Activated CD8-positive, alpha-beta memory T cell treated with anti-CD3 and anti-CD28 coated beads for 24 hours (primary cell): ENCODE measurements at regions not wholly inside any gene's neighbourhood (a gene's known extent, or its start where the extent isn't known, plus 50 kb on each side); places are given as distances from the start of the nearest gene placed in this dataset.

Experiments used
- DNase-seq: peaks from one replicate; pipeline ENCODE4 v3.0.0-alpha.2; 2020

GRCh38 chr5:8332666-8333445 is 463.9 kb downstream of the MTRR start:
- DNase-seq: no peak

DNA sequence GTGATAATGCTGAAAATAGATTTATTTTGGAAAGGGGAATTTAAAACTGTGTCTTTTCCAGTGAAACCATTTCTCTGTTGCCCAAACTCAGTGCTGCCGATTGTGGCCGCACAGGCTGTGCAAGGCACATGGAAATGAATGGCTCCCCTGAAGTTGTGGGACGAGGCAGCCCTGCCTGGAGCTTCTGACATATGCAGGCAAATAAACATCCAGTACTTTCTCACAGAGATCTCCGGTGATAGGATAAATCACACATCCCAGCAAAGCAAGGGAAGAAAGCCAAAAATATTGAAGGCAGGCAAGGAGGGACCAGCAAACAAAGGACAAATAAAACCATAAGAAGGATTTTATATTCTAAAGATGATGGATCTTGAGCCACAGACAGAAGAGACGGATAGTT is 464.5 kb downstream of the MTRR start:
- DNase-seq: no peak

- DNase-seq: no peak
Measured at GRCh38 chr5:8333977-8334376, 465.0 kb downstream of the MTRR start.

- no peak for DNase-seq
Measured at GRCh38 chr5:8340261-8340660, 471.3 kb downstream of the MTRR start.

DNA sequence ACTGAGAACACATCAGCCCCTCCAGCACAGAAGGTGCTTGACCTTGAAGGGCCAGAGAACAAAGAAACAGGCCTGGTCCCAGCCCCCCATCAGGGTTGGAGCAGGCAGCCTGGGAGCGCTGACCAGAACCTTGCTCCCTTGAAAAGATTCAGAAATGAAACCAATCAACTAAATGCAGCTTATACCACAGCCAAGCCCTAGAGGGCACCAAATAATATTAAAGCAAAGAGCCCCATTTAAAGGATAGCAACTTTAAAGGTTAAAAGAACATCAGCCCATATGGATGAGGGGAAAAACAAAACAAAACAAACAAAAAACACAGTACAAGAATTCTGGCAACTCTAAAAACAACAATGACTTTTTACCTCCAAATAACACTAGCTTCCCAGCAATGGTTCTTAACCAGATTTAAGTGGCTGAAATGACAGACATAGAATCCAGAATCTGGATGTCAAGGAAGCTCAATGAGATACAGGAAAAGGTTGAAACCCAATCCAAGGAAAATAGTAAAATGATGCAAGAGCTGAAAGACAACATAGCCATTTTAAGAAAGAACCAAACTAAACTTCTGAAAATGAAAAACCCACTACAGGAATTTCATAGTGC is 471.9 kb downstream of the MTRR start:
- DNase-seq: no peak

DNA sequence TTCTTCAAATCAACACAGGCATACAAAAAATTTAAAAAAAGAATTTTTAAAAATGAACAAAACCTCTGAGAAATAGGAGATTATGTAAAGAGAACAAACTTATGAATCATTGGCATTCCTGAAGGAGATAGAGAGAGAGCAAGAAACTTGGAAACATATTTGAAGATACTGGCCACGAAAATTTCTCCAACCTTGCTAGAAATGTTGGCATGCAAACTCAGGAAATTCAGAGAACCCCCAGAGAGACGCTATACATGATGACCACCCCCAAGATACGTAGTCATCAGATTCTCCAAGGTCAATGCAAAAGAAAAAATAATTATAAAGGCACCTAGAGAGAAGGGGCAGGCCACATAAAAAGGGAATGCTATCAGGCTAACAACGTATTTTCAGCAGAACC is 472.5 kb downstream of the MTRR start:
- no peak for DNase-seq

DNA sequence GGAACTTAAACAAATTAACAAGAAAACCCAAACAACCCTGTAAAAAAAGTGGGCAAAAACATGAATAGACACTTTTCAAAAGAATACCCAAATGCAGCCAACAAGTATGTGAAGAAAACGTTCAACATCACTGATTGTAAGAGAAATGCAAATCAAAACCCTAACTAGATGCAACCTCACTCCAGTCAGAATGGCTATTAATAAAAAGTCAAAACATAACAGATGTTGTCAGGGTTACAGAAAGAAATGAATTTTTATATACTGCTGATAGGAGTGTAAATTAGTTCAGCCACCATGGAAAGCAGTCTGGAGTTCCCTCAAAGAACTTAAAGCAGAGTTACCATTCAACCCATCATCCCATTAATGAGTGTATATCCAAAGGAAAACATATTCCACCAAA is 479.0 kb downstream of the MTRR start:
- DNase-seq: no peak

DNA sequence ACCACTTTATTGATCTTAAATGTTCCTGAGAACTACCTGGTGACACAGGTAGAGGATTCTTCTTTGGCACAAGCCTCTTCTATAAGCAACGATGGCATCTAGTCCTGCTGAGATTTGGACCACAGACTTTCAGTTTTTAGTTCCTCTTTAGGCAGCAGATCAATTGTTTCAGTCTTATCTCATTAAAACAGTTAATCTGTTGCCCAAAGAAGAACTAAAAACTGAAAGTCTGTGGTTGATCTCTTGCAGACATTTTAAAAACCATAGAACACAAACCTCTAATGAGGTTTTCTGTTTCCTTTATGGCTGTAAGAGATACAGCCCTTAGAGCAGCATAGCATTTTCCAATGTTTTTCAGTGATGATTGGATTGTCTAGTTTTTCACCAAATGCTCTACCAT is 480.9 kb downstream of the MTRR start:
- DNase-seq: no peak

DNA sequence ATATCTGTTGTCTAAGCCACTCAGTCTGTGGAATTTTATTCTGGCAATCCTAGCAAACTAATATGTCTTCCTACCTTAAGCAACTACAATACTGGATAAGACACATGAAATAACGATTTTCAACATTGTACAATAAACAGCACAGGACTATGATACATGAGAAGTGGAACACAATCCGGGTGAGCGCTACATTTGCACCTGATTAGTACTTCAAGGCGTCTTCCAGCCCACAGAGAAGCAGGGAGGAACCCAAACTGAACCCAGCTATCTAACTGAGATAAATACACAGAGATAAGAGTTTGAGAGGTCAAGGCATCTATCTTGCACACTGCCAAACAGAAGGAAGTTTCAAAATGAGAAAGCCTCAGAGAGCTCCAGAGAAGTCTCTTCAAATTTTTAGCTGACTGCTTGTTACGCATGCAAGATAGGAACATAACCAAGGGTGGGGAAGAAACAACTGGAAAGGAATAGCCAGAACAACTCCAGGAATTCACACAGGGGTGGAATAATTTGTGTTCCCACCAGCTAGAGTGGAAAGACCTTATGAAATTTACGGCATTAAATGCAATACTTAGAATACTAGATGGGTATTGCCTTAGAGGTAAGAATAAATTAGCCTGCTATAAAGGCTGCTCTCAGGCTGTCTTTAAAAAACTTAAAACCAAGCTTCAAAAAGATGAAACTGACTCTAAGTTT is 481.8 kb downstream of the MTRR start:
- DNase-seq: no peak

DNA sequence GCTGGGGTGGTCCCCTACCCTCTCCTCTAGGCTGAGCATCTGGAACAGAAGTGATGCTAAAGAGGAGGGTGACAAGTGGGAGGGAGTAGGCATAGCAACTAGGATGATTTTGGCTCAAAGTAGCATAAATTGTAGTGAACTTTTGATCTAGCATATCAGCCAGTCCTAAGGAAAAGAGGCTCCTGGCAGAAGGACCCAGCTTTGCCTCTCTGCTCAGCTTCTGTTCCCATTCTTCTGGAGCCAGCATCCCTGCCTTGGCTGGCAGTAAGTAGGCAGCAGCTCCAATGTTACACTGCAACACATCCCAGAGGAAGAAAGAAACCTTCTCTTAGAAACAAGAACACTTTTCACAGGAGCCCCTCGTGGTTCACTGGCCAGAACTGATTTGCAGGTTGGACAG is 487.0 kb downstream of the MTRR start:
- DNase-seq: no peak

- no peak for DNase-seq
Measured at GRCh38 chr5:8360012-8360411, 491.1 kb downstream of the MTRR start.

DNA sequence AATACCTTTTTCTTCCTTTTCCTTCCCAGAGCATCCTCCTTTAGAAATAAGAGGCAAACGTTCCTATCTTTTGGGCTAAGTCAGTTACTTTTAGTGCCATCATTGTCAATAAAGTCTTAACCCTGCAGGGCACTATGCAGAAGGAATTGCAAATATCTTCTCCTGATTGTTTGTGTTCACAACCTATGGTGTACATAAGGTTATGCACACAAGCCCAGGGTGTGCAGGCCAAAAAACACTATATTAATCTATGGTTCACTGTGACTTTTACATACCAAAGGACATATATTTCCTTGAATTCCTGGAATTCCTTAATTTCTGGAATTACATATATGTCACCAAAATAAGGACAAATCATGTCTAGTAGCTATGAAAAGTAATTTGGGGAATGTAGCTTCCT is 493.5 kb downstream of the MTRR start:
- no peak for DNase-seq

DNA sequence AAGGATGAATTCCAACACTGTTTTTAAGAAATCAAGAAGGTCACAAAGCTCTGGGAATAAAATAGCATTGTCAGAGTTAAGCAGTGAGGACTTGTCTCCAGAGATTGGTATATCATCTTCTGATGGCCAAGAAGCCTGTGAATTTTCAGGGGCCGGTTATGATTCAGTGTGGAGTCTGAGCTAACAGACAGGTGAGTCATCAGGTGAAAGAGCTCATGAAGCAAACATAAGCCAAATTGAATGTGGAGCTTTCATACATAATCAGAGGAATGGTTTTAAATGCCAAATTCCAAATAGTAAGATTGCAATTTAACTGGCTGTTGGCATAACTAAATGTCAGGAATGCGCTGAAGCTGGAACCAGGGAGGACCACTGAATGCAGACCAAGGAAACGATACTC is 494.2 kb downstream of the MTRR start:
- DNase-seq: no peak

GRCh38 chr5:8366266-8366665 is 497.3 kb downstream of the MTRR start:
- no peak for DNase-seq

DNA sequence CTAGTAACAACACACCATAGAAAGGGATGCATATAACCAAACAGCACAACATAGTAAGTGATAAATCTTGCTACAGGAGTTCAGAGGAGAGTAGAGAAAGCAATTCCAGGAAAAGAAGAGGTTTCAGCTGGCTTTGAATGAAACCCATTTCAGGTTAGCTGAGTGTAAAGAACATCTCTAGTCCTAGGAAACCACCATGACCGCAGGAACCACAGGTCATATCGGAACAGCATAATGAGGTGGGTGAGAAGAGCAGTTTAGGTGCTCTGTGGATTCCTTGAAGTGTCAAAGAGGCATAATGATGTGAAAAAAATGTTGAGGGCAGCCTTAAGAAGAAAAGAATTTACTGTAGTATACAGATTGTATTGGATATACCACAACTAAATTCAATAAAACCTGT is 507.5 kb downstream of the MTRR start:
- no peak for DNase-seq

GRCh38 chr5:8381972-8382371 is 513.0 kb downstream of the MTRR start:
- DNase-seq: no peak

DNA sequence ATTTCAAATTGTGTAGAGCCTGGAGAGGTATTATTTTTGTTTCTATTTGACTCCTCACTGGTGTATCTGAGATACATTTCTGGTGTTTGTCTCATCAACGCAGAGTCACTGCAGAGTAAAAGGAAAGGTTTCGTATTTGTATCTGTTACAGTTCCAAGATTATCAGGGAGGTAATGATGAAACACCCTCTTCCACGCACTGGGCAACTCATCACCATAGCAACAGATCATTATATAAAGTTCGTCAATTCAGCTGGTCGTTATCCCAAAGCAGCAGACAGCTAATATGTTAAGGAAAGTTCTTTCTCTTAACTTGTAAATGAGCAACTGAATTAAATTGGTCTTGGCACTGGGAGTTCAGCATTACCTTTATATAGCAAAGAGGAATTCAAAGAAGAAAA is 513.5 kb downstream of the MTRR start:
- no peak for DNase-seq

GRCh38 chr5:8383616-8384015 is 514.7 kb downstream of the MTRR start:
- no peak for DNase-seq

DNA sequence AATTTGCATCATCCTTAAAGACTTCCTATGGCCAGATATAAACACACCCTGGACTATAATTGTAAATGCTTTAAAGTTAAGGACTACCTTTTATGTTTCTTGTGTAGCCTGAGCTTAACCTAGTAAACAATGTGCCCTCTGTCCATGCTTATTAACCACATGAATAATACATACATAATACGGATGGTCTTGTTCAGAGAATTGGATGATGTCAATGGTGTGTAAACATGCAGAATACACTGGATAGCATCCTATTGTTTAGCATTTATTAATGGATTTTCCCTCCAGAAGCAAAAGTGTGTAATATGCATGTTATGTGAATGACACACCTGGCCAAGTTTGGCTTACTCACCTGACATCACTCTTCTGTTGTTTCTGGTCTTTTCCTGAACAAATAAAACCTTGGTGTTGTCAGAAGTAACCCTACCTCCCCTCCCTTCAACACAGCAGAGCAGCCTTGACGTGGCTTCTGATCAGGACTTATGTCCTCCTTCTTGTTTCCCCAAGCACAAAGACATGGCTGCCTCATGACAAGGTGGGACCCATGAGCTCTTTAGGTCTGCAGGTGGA is 517.9 kb downstream of the MTRR start:
- no peak for DNase-seq

DNA sequence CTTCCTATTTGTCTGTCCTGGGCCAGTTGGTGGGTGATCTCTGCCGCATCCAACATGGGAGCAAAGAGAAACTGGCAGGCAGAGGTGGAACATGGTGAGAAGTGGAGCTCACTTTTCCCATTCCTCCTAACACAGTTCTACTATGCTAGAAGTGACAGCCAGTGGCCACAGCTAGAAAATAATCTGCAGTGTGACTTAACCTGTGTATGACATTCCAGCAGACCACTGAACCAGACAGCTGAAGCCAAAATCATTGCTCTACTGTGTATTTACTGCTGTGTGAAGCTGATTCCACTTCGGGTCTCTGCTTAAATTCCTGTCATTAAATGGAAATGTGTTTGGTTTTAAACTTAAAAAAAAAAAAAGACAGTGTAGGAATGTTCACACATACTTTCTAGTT is 523.0 kb downstream of the MTRR start:
- DNase-seq: no peak

GRCh38 chr5:8393240-8393639 is 524.3 kb downstream of the MTRR start:
- no peak for DNase-seq

DNA sequence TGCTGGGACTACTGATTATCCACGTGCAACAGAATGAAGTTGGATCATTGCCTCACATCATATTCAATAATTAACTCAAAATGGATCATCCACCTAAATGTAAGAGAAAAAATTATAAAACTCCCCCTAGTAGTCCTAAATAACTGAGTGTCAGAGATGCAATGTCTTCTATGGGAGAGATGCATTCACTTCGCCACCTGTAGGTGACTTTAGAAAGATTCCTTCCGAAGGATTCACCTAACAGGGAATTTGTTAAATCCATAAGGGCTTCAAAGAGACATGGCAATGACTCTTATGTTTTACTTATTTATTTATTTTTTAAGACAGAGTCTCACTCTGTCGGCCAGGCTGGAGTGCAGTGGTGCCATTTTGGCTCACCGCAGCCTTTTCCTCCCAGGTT is 526.0 kb downstream of the MTRR start:
- DNase-seq: no peak

DNA sequence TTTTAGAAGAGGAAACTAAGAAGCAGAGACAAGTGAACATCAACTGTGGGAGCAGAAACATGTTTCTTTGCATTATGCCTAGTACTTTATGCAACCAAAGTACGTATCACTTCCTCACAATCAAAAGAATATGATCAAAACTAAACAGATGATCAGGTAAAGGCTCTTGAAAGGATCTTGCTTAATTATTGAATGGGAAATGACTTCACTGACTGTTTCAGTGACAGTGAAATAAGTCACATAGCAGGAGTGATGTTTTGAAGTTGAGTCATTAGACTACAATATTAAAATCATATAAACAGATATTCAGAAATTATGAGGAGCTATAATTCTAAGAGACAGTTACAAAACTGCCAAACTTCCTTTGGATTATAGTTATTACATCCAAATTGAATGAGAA is 527.3 kb downstream of the MTRR start:
- DNase-seq: no peak

DNA sequence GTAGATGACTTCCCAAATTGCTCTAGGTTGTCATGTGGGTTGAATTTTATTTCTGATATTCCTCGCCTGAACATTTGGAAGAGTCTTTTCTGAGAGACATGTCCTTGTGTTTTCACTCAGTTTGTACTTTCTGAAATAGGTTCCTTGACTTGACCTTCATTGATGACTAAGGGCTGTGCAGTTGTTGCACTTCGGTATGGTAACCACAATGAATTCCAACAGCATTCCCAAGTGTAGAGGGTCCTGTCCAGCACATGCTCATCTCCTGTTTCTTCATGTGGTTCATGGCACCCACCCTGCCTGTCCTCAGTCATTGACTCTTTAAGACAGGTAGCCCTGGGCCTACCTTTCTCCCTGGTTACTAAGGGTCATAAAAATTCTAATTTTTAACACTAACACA is 527.8 kb downstream of the MTRR start:
- DNase-seq: no peak
